Muscle layer of colon (tissue), 2 donors: ENCODE measurements at regions not wholly inside any gene's neighbourhood (a gene's known extent, or its start where the extent isn't known, plus 50 kb on each side); places are given as distances from the start of the nearest gene placed in this dataset.

Experiments
- H3K27ac ChIP-seq: one replicate; pipeline ENCODE4 v1.7.0; 2013; ENCODE audit warnings: low read depth, mild to moderate bottlenecking, low read length, moderate library complexity
- H3K27me3 ChIP-seq, 2 donors: one replicate each; pipeline ENCODE4 v1.7.0; 2013; ENCODE audit warnings: low read length in 2 of 2, mild to moderate bottlenecking in 2 of 2; ENCODE audit not compliant: insufficient read depth in 2 of 2, control insufficient read depth in 1 of 2
- H3K36me3 ChIP-seq: one replicate; pipeline ENCODE4 v1.7.0; 2013; ENCODE audit warnings: mild to moderate bottlenecking, low read length; ENCODE audit not compliant: insufficient read depth
- H3K4me1 ChIP-seq: one replicate; pipeline ENCODE4 v1.7.0; 2013; ENCODE audit warnings: mild to moderate bottlenecking, low read length; ENCODE audit not compliant: insufficient read depth
- H3K4me3 ChIP-seq, 2 donors: one replicate each; pipeline ENCODE4 v1.7.0; 2013; ENCODE audit warnings: low read length in 2 of 2, low read depth in 1 of 2, mild to moderate bottlenecking in 1 of 2, moderate library complexity in 1 of 2
- H3K9ac ChIP-seq: one replicate; pipeline ENCODE4 v1.7.0; 2013; ENCODE audit warnings: low read length
- H3K9me3 ChIP-seq: one replicate; pipeline ENCODE4 v1.7.0; 2013; ENCODE audit warnings: mild to moderate bottlenecking, low read length
- donor health status: abdominal sarcoma.
- donor health status: Adenocarcinoma of cecum.

DNA sequence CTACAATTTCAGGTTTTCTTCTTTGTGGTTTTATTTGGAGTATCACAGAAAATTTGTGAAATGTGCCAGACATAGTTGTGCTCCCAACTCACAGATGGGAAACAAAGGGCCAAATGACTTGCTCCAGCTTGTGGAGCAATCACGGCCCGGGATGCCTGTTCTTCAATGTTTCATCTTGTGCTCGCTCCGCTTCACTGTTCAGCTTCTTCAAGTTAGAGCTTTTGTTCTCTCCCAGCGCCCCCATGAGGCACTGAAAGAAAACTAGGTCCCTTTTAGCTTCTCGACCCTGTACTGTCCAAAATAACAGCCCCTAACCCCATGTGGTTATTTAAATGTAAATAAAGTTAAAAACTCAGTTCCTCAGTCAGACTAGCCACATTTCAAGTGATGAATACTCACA is 187.9 kb upstream of the STXBP6 start:
- Histone ChIP-seq H3K9me3 (no peaks in the 10 kb centered on the region), H3K27ac (no peak overlapping the region), H3K4me1 (no peaks in the 10 kb centered on the region), H3K27me3 (no peaks in the 10 kb centered on the region), H3K9ac (no peak overlapping the region), H3K36me3 (no peaks in the 10 kb centered on the region), H3K4me3 (no peak overlapping the region)

DNA sequence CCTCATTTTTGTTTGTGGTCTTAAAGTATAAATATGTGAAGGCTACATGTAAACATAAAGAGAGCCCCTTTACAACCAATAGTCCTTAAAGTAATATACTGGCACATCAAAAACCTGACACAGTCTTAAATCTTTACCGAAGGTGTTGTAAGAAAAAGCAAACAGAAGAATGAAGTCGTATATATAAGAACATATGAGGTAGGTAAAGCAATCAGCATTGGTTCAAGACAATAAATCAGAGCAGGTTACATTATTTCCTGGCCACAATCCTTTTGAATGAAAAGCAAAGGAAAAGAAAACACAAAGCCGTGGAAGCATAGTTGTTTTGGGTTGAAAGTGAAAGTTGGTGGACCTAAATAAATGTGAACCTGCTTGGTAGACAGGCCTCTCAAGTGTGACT is 183.7 kb upstream of the STXBP6 start:
- Histone ChIP-seq H3K9me3 (no peaks in the 10 kb centered on the region), H3K27me3 (no peaks in the 10 kb centered on the region), H3K4me3 (peak overlapping the region in 1 of 2 donors; percentile 18), H3K27ac (no peak overlapping the region), H3K36me3 (no peaks in the 10 kb centered on the region), H3K4me1 (no peaks in the 10 kb centered on the region), H3K9ac (no peak overlapping the region)

DNA sequence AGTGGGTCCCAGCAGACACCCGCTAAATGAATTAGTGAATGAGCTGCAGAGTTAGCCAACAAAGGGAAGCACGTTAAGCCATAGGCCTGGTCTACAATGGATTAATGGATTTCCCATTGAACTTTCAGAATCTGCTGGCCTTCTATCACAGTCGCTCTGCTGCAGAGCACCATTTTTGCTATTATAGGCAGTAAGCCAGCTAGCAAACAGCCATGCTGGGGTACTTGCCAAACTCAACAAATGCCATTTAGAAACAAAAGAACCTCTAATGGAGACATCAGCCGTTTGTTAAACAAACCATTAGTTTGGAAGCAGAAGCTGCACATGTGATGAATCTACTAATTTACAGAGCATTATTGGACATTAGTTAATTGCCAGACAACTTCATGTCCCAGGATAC is 181.1 kb upstream of the STXBP6 start:
- Histone ChIP-seq H3K9me3 (no peaks in the 10 kb centered on the region), H3K9ac (no peak overlapping the region), H3K4me1 (no peaks in the 10 kb centered on the region), H3K36me3 (no peaks in the 10 kb centered on the region), H3K4me3 (no peak overlapping the region), H3K27ac (no peak overlapping the region), H3K27me3 (no peaks in the 10 kb centered on the region)

GRCh38 chr14:25226214-25226613 is 176.3 kb upstream of the STXBP6 start:
- H3K9ac ChIP-seq: no peak overlapping the region
- no peak overlapping the region for H3K4me3 ChIP-seq
- H3K36me3 ChIP-seq: no peaks in the 10 kb centered on the region
- H3K27ac ChIP-seq: no peak overlapping the region
- H3K4me1 ChIP-seq: no peaks in the 10 kb centered on the region
- no peaks in the 10 kb centered on the region for H3K9me3 ChIP-seq
- H3K27me3 ChIP-seq: no peaks in the 10 kb centered on the region

DNA sequence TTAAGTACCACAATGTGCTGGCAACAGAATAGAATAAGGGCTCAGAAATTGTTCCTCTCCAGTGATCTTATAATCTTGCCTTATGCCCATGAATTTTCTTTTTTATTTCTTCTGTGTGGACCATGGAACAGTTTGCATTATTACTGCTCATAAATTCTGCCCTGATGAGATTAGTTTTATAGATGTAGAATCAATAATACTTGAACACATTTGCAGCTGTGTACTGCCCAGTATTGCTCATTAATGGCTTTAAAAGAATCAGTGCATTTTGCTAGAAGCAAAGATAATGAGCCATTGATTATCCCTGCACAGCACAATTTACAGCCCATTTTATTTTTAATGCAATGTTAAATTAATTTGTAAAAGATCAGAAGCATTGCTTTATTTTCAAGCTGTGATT is 172.3 kb upstream of the STXBP6 start:
- Histone ChIP-seq H3K4me3 (no peak overlapping the region), H3K9me3 (no peaks in the 10 kb centered on the region), H3K36me3 (no peaks in the 10 kb centered on the region), H3K27ac (no peak overlapping the region), H3K27me3 (no peaks in the 10 kb centered on the region), H3K4me1 (no peaks in the 10 kb centered on the region), H3K9ac (no peak overlapping the region)

- no peaks in the 10 kb centered on the region for H3K36me3 ChIP-seq
- no peak overlapping the region for H3K27ac ChIP-seq
- H3K27me3 ChIP-seq: no peaks in the 10 kb centered on the region
- no peak overlapping the region for H3K9ac ChIP-seq
- no peaks in the 10 kb centered on the region for H3K9me3 ChIP-seq
- H3K4me1 ChIP-seq: no peaks in the 10 kb centered on the region
- no peak overlapping the region for H3K4me3 ChIP-seq
Observed at GRCh38 chr14:25220514-25220913, 170.6 kb upstream of the STXBP6 start.

- Histone ChIP-seq H3K4me1 (no peaks in the 10 kb centered on the region), H3K36me3 (no peaks in the 10 kb centered on the region), H3K9ac (no peak overlapping the region), H3K9me3 (no peaks in the 10 kb centered on the region), H3K27ac (no peak overlapping the region), H3K27me3 (no peaks in the 10 kb centered on the region), H3K4me3 (no peak overlapping the region)
Observed at GRCh38 chr14:25215607-25216006, 165.7 kb upstream of the STXBP6 start.

- Histone ChIP-seq H3K4me3 (no peak overlapping the region), H3K27ac (no peak overlapping the region), H3K36me3 (no peaks in the 10 kb centered on the region), H3K9ac (no peak overlapping the region), H3K27me3 (no peaks in the 10 kb centered on the region), H3K9me3 (no peaks in the 10 kb centered on the region), H3K4me1 (no peaks in the 10 kb centered on the region)
Observed at GRCh38 chr14:25197885-25198284, 147.9 kb upstream of the STXBP6 start.

DNA sequence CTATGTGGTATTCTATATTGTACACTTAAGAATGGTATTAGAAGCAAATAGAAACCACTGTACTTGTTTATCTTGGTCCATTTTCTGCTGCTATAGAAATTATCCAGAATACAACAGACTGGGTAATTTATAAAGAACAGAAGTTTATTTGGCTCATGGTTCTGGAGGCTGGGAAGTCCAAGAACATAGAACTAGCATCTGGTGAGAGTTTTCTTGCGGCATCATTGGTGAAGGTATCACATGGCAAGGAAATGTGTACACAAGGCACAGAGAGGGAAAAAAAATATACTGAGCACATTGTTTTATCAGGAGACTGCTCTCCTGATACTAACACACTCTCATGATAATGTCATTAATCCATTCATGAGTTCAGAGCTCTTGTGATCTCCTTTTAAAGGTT is 130.3 kb upstream of the STXBP6 start:
- no peak overlapping the region for H3K27ac ChIP-seq
- no peak overlapping the region for H3K9ac ChIP-seq
- no peaks in the 10 kb centered on the region for H3K9me3 ChIP-seq
- no peak overlapping the region for H3K4me3 ChIP-seq
- H3K4me1 ChIP-seq: no peaks in the 10 kb centered on the region
- H3K27me3 ChIP-seq: no peaks in the 10 kb centered on the region
- H3K36me3 ChIP-seq: no peaks in the 10 kb centered on the region

- Histone ChIP-seq H3K9me3 (no peaks in the 10 kb centered on the region), H3K27me3 (no peaks in the 10 kb centered on the region)
Observed at GRCh38 chr14:25178255-25178654, 128.3 kb upstream of the STXBP6 start.

GRCh38 chr14:25150934-25151790 is 101.2 kb upstream of the STXBP6 start:
- Histone ChIP-seq H3K9me3 (no peaks in the 10 kb centered on the region), H3K9ac (no peak overlapping the region), H3K27me3 (no peaks in the 10 kb centered on the region), H3K4me1 (no peaks in the 10 kb centered on the region), H3K36me3 (no peaks in the 10 kb centered on the region), H3K4me3 (no peak overlapping the region), H3K27ac (no peak overlapping the region)

More at GRCh38 chr14:25178255-25178654, 128.3 kb upstream of the STXBP6 start:
- Histone ChIP-seq H3K9ac (no peak overlapping the region), H3K4me1 (no peaks in the 10 kb centered on the region), H3K36me3 (no peaks in the 10 kb centered on the region), H3K4me3 (no peak overlapping the region), H3K27ac (no peak overlapping the region)

GRCh38 chr14:25150401-25150800 is 100.5 kb upstream of the STXBP6 start:
- H3K36me3 ChIP-seq: no peaks in the 10 kb centered on the region
- H3K27ac ChIP-seq: no peak overlapping the region
- H3K9me3 ChIP-seq: no peaks in the 10 kb centered on the region
- H3K4me3 ChIP-seq: no peak overlapping the region
- no peaks in the 10 kb centered on the region for H3K4me1 ChIP-seq
- H3K9ac ChIP-seq: no peak overlapping the region
- H3K27me3 ChIP-seq: no peaks in the 10 kb centered on the region
